Neural crest cell (in vitro differentiated cells): ENCODE measurements at regions not wholly inside any gene's neighbourhood (a gene's known extent, or its start where the extent isn't known, plus 50 kb on each side); places are given as distances from the start of the nearest gene placed in this dataset.

Experiments
- DNase-seq: peaks from one replicate; pipeline ENCODE4 v3.0.0; 2021; ENCODE audit warnings: low read depth, mixed read lengths, low spot score
- H3K27ac Mint-ChIP-seq: one replicate; pipeline ENCODE4 v1.8.0; 2021; ENCODE audit warnings: mild to moderate bottlenecking, mixed read lengths; ENCODE audit not compliant: unreplicated experiment
- H3K27me3 Mint-ChIP-seq: 2 replicates; pipeline ENCODE4 v1.8.0; 2021; ENCODE audit warnings: low read depth, mild to moderate bottlenecking, mixed read lengths
- H3K36me3 Mint-ChIP-seq: 2 replicates; pipeline ENCODE4 v1.8.0; 2021; ENCODE audit warnings: low read depth, mild to moderate bottlenecking, mixed read lengths
- H3K4me1 Mint-ChIP-seq: 2 replicates; pipeline ENCODE4 v1.8.0; 2021; ENCODE audit warnings: mixed read lengths
- H3K4me3 Mint-ChIP-seq: one replicate; pipeline ENCODE4 v1.8.0; 2021; ENCODE audit warnings: mild to moderate bottlenecking, mixed read lengths
- H3K9me3 Mint-ChIP-seq: 2 replicates; pipeline ENCODE4 v1.8.0; 2021; ENCODE audit warnings: mixed read lengths
- CTCF ChIP-seq: fragments of 200-600 bp; sonication (generic); conservative IDR thresholded peaks from 2 replicates; pipeline ENCODE4 v1.5.0; 2021; ENCODE audit warnings: antibody characterized with exemption, mild to moderate bottlenecking

- TF ChIP-seq CTCF = no peak
- Mint-ChIP-seq H3K9me3 (peaks cover 2% of the 10 kb centered on the region), H3K27ac (no peak overlapping the region), H3K4me1 (peaks cover 51% of the 10 kb centered on the region), H3K27me3 (no peaks in the 10 kb centered on the region), H3K4me3 (no peak overlapping the region), H3K36me3 (no peaks in the 10 kb centered on the region)
- no peak for DNase-seq
Observed at GRCh38 chr3:177536873-177537272, 339.6 kb upstream of the TBL1XR1 start.

GRCh38 chr3:177537612-177538011 lies 340.3 kb upstream of the TBL1XR1 start:
- TF ChIP-seq CTCF = no peak
- DNase-seq = no peak
- Mint-ChIP-seq H3K27ac (peak overlapping the region; percentile 40), H3K9me3 (peaks cover 2% of the 10 kb centered on the region), H3K4me1 (peaks cover 49% of the 10 kb centered on the region), H3K4me3 (no peak overlapping the region), H3K36me3 (no peaks in the 10 kb centered on the region), H3K27me3 (no peaks in the 10 kb centered on the region)

GRCh38 chr3:177538048-177538749 lies 340.9 kb upstream of the TBL1XR1 start:
- DNase-seq = no peak
- Mint-ChIP-seq H3K27me3 (no peaks in the 10 kb centered on the region), H3K9me3 (peaks cover 2% of the 10 kb centered on the region), H3K27ac (peak overlapping the region; percentile 66), H3K36me3 (no peaks in the 10 kb centered on the region), H3K4me1 (peaks cover 49% of the 10 kb centered on the region), H3K4me3 (no peak overlapping the region)
- no peak for TF ChIP-seq CTCF

- Mint-ChIP-seq H3K4me1 (peaks cover 49% of the 10 kb centered on the region), H3K4me3 (no peak overlapping the region), H3K27me3 (no peaks in the 10 kb centered on the region), H3K9me3 (no peaks in the 10 kb centered on the region), H3K27ac (peak overlapping the region; percentile 10), H3K36me3 (no peaks in the 10 kb centered on the region)
- no peak for TF ChIP-seq CTCF
- DNase-seq = no peak
Observed at GRCh38 chr3:177538750-177539730, 341.8 kb upstream of the TBL1XR1 start.

- no peaks in the 10 kb centered on the region for H3K36me3 Mint-ChIP-seq
- H3K27ac Mint-ChIP-seq = no peak overlapping the region
- H3K4me3 Mint-ChIP-seq = no peak overlapping the region
- peaks cover 4% of the 10 kb centered on the region for H3K9me3 Mint-ChIP-seq
- H3K4me1 Mint-ChIP-seq = peaks cover 43% of the 10 kb centered on the region
- DNase-seq = no peak
- H3K27me3 Mint-ChIP-seq = no peaks in the 10 kb centered on the region
- TF ChIP-seq CTCF = no peak
Observed at GRCh38 chr3:177541541-177541940, 344.3 kb upstream of the TBL1XR1 start.
